SK-N-SH treated with all-trans-retinoic acid at 6 μM for 48 hours (cell line): ENCODE measurements at regions not wholly inside any gene's neighbourhood (a gene's known extent, or its start where the extent isn't known, plus 50 kb on each side); places are given as distances from the start of the nearest gene placed in this dataset.

ENCODE experiments used
- ATAC-seq: fragments of 200-7000 bp; cut with Tn5 transposase; 3 replicates; pipeline ENCODE4 v1.9.1; 2020; ENCODE audit warnings: mild to moderate bottlenecking, moderate library complexity
- ARNTL ChIP-seq: fragments of 450-650 bp; formaldehyde crosslinking; IDR thresholded peaks from 2 replicates; pipeline ENCODE4 v1.5.0; 2020; ENCODE audit warnings: low read depth, mild to moderate bottlenecking, moderate library complexity, borderline replicate concordance
- BACH2 ChIP-seq: fragments of 250-450 bp; sonication (Bioruptor Pico); IDR thresholded peaks from 2 replicates; pipeline ENCODE4 v1.9.0; 2021; ENCODE audit warnings: mild to moderate bottlenecking, borderline replicate concordance
- CREB5 ChIP-seq: fragments of 250-450 bp; sonication (Bioruptor Pico); IDR thresholded peaks from 2 replicates; pipeline ENCODE4 v1.5.1; 2020; ENCODE audit warnings: low read depth, mild to moderate bottlenecking, moderate library complexity
- CSDC2 ChIP-seq: fragments of 250-450 bp; sonication (Bioruptor Pico); IDR thresholded peaks from 2 replicates; pipeline ENCODE4 v1.5.0; 2020; ENCODE audit warnings: mild to moderate bottlenecking, moderate library complexity
- ESRRG ChIP-seq: fragments of 250-450 bp; sonication (Bioruptor Pico); IDR thresholded peaks from 2 replicates; pipeline ENCODE4 v1.6.1; 2021; ENCODE audit warnings: mild to moderate bottlenecking
- GLIS3 ChIP-seq: fragments of 250-450 bp; sonication (Bioruptor Pico); IDR thresholded peaks from 2 replicates; pipeline ENCODE4 v1.5.0; 2020; ENCODE audit warnings: mild to moderate bottlenecking, moderate library complexity
- ISL1 ChIP-seq: fragments of 250-450 bp; sonication (Bioruptor Pico); IDR thresholded peaks from 2 replicates; pipeline ENCODE4 v2.1.2; 2022; ENCODE audit warnings: mild to moderate bottlenecking, moderate library complexity
- OSR1 ChIP-seq: fragments of 250-450 bp; sonication (Bioruptor Pico); IDR thresholded peaks from 2 replicates; pipeline ENCODE4 v1.8.0; 2022; ENCODE audit warnings: moderate library complexity, mild to moderate bottlenecking, inconsistent platforms
- RARB ChIP-seq: fragments of 250-450 bp; sonication (Bioruptor Pico); IDR thresholded peaks from 2 replicates; pipeline ENCODE4 v1.8.0; 2021; ENCODE audit warnings: mild to moderate bottlenecking, moderate library complexity
- SNAI2 ChIP-seq: fragments of 250-450 bp; sonication (Bioruptor Pico); IDR thresholded peaks from 2 replicates; pipeline ENCODE4 v1.5.0; 2020; ENCODE audit warnings: mild to moderate bottlenecking, moderate library complexity
- TCF4 ChIP-seq: fragments of 250-450 bp; sonication (Bioruptor Pico); IDR thresholded peaks from 2 replicates; pipeline ENCODE4 v1.8.0; 2021; ENCODE audit warnings: mild to moderate bottlenecking, moderate library complexity, borderline replicate concordance
- TOX ChIP-seq: fragments of 250-450 bp; sonication (Bioruptor Pico); IDR thresholded peaks from 2 replicates; pipeline ENCODE4 v1.8.0; 2021; ENCODE audit warnings: mild to moderate bottlenecking, moderate library complexity, borderline replicate concordance
- TSHZ2 ChIP-seq: fragments of 250-450 bp; sonication (Bioruptor Pico); IDR thresholded peaks from 2 replicates; pipeline ENCODE4 v1.5.0; 2020; ENCODE audit warnings: mild to moderate bottlenecking, moderate library complexity
- ZC3H10 ChIP-seq: fragments of 250-450 bp; sonication (Bioruptor Pico); IDR thresholded peaks from 2 replicates; pipeline ENCODE4 v1.5.1; 2021; ENCODE audit warnings: mild to moderate bottlenecking, moderate library complexity
- ZFP3 ChIP-seq: fragments of 250-450 bp; sonication (Bioruptor Pico); IDR thresholded peaks from 2 replicates; pipeline ENCODE4 v1.5.0; 2020; ENCODE audit warnings: mild to moderate bottlenecking, moderate library complexity
- ZFP30 ChIP-seq: fragments of 450-650 bp; formaldehyde crosslinking; IDR thresholded peaks from 2 replicates; pipeline ENCODE4 v1.5.0; 2022; ENCODE audit warnings: mild to moderate bottlenecking, moderate library complexity
- ZNF565 ChIP-seq: fragments of 450-650 bp; formaldehyde crosslinking; conservative IDR thresholded peaks from 2 replicates; pipeline ENCODE4 v1.5.0; 2020; ENCODE audit warnings: low read depth, mild to moderate bottlenecking, moderate library complexity
- ZNF70 ChIP-seq: fragments of 450-650 bp; formaldehyde crosslinking; IDR thresholded peaks from 2 replicates; pipeline ENCODE4 v1.5.0; 2020; ENCODE audit warnings: mild to moderate bottlenecking, moderate library complexity
- ZNF8 ChIP-seq: fragments of 450-650 bp; formaldehyde crosslinking; IDR thresholded peaks from 2 replicates; pipeline ENCODE4 v1.5.0; 2020; ENCODE audit warnings: mild to moderate bottlenecking, moderate library complexity
- TF ChIP-seq, protein P1 (sequence below): fragments of 250-450 bp; sonication (Bioruptor Pico); IDR thresholded peaks from 2 replicates; pipeline ENCODE4 v1.5.1; 2021; ENCODE audit warnings: mild to moderate bottlenecking, moderate library complexity

- no peak for TF ChIP-seq ZNF565 (CRISPR knock-in tag)
- no peak for TF ChIP-seq CREB5 (CRISPR knock-in tag)
- no peak for TF ChIP-seq OSR1
- no peak for TF ChIP-seq ZFP3 (CRISPR knock-in tag)
- no peak for TF ChIP-seq SNAI2
- no peak for TF ChIP-seq BACH2
- TF ChIP-seq, protein P1, sequence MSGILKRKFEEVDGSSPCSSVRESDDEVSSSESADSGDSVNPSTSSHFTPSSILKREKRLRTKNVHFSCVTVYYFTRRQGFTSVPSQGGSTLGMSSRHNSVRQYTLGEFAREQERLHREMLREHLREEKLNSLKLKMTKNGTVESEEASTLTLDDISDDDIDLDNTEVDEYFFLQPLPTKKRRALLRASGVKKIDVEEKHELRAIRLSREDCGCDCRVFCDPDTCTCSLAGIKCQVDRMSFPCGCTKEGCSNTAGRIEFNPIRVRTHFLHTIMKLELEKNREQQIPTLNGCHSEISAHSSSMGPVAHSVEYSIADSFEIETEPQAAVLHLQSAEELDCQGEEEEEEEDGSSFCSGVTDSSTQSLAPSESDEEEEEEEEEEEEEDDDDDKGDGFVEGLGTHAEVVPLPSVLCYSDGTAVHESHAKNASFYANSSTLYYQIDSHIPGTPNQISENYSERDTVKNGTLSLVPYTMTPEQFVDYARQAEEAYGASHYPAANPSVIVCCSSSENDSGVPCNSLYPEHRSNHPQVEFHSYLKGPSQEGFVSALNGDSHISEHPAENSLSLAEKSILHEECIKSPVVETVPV (CRISPR knock-in tag), result no peak
- TF ChIP-seq TOX, result no peak
- TF ChIP-seq TCF4, result no peak
- no peak for TF ChIP-seq ARNTL (CRISPR knock-in tag)
- ATAC-seq, result no peak
Observed at GRCh38 chr9:22590336-22591033, 143.9 kb downstream of the DMRTA1 start.

DNA sequence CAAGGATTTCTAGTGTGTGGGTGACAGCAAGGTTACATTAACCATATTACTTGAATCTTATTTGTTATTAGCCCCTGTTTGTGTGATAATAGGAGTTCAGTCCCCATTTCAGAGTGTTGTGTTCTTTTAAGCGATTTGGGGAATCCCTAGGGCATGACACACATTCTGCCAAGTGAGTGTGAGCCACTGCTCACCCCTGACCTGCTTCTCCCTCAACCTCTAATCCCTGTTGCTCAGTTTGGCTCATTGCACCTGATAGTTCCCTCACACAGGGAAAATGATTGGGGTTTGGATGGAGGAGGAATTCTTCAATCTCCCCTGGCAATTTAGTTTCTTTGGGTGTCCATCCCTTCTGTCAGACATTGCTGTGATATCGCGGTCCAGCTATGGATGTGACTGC is 149.2 kb downstream of the DMRTA1 start:
- TF ChIP-seq ZC3H10 (CRISPR knock-in tag) (no peak), RARB (no peak), SNAI2 (no peak), ZNF70 (no peak), ZNF8 (CRISPR knock-in tag) (no peak), ARNTL (CRISPR knock-in tag) (no peak), ZFP30 (CRISPR knock-in tag) (no peak), TCF4 (no peak), OSR1 (no peak), ISL1 (no peak), ZNF565 (CRISPR knock-in tag) (no peak), CSDC2 (CRISPR knock-in tag) (no peak), GLIS3 (CRISPR knock-in tag) (no peak), TSHZ2 (CRISPR knock-in tag) (no peak), ESRRG (no peak)
- TF ChIP-seq, protein P1 (CRISPR knock-in tag), result no peak
- no peak for ATAC-seq

GRCh38 chr9:22617156-22617555 is 170.5 kb downstream of the DMRTA1 start:
- no peak for TF ChIP-seq BACH2
- TF ChIP-seq CSDC2 (CRISPR knock-in tag), result no peak
- TF ChIP-seq TSHZ2 (CRISPR knock-in tag), result no peak
- no peak for TF ChIP-seq RARB
- TF ChIP-seq SNAI2, result no peak
- TF ChIP-seq ISL1, result no peak
- TF ChIP-seq, all 23 proteins: peak for 0
- ATAC-seq, result no peak
